IMR-90 (cell line): ENCODE measurements at regions not wholly inside any gene's neighbourhood (a gene's known extent, or its start where the extent isn't known, plus 50 kb on each side); places are given as distances from the start of the nearest gene placed in this dataset.

Experiments
- ATAC-seq: fragments of 200-7000 bp; cut with Tn5 transposase; 2 replicates; pipeline ENCODE4 v1.9.1; 2020; ENCODE audit warnings: low read depth, mild to moderate bottlenecking, moderate library complexity
- BruUV-seq: library from RNA; stranded (reverse); fragments of 400-500 nt; replicated peaks from 2 replicates; lab custom pipeline; 2021; lab: Mats Ljungman, UMichigan
- CTCF ChIA-PET: fragments of 300-600 bp; formaldehyde crosslinking; extraction: SDS; loops from one replicate; lab custom pipeline; 2021; ENCODE audit warnings: antibody characterized with exemption; lab: Yijun Ruan, JAX
- POLR2A ChIA-PET: fragments of 300-600 bp; sonication (Branson Sonifier 250); formaldehyde crosslinking; loops from one replicate; lab custom pipeline; 2022; ENCODE audit warnings: antibody characterized with exemption; ENCODE audit not compliant: unreplicated experiment; lab: Charles Lee
- DNase-seq: peaks from one replicate; pipeline ENCODE4 v3.0.0; 2013
- H2AFZ ChIP-seq: replicated peaks from 2 replicates; pipeline ENCODE3; 2013; ENCODE audit warnings: low read length, mild to moderate bottlenecking; ENCODE audit not compliant: poor library complexity
- H2AK5ac ChIP-seq: 2 replicates; pipeline ENCODE4 v1.6.1; 2013; ENCODE audit warnings: low read depth, low read length, inconsistent platforms
- H2AK9ac ChIP-seq: replicated peaks from 2 replicates; pipeline ENCODE3; 2013; ENCODE audit warnings: mild to moderate bottlenecking, low read depth, low read length, moderate library complexity; ENCODE audit not compliant: poor library complexity
- H2BK120ac ChIP-seq: 2 replicates; pipeline ENCODE4 v1.6.1; 2013; ENCODE audit warnings: low read depth, low read length, inconsistent platforms
- H2BK15ac ChIP-seq: 3 replicates; pipeline ENCODE4 v1.6.1; 2013; ENCODE audit warnings: low read depth, low read length, inconsistent platforms
- H2BK20ac ChIP-seq: 2 replicates; pipeline ENCODE4 v1.6.1; 2013; ENCODE audit warnings: low read depth, mild to moderate bottlenecking, inconsistent platforms, low read length, moderate library complexity
- H2BK5ac ChIP-seq: 2 replicates; pipeline ENCODE4 v1.6.1; 2013; ENCODE audit warnings: mild to moderate bottlenecking, low read depth, low read length, inconsistent platforms; ENCODE audit not compliant: poor library complexity, severe bottlenecking
- H3K14ac ChIP-seq: replicated peaks from 2 replicates; pipeline ENCODE4 v1.6.1; 2013; ENCODE audit warnings: low read depth, low read length, inconsistent platforms
- H3K18ac ChIP-seq: 2 replicates; pipeline ENCODE4 v1.6.1; 2013; ENCODE audit warnings: low read depth, low read length, control low read depth
- H3K23ac ChIP-seq: 2 replicates; pipeline ENCODE4 v1.6.1; 2013; ENCODE audit warnings: low read depth, low read length, inconsistent platforms
- H3K27ac ChIP-seq: 2 replicates; pipeline ENCODE4 v1.5.1; 2013; ENCODE audit warnings: mild to moderate bottlenecking, control low read depth, low read length; ENCODE audit not compliant: insufficient read depth
- H3K27me3 ChIP-seq: 2 replicates; pipeline ENCODE4 v1.6.1; 2013; ENCODE audit warnings: low read length; ENCODE audit not compliant: control insufficient read depth, insufficient read depth
- H3K36me3 ChIP-seq: 2 replicates; pipeline ENCODE4 v1.6.1; 2013; ENCODE audit warnings: low read length, mixed read lengths; ENCODE audit not compliant: control insufficient read depth, insufficient read depth
- H3K4ac ChIP-seq: 2 replicates; pipeline ENCODE4 v1.6.1; 2013; ENCODE audit warnings: low read depth, low read length, inconsistent platforms
- H3K4me1 ChIP-seq: 2 replicates; pipeline ENCODE4 v1.6.1; 2013; ENCODE audit warnings: low read length, mixed read lengths; ENCODE audit not compliant: control insufficient read depth, insufficient read depth
- H3K4me2 ChIP-seq: 2 replicates; pipeline ENCODE4 v1.6.1; 2013; ENCODE audit warnings: low read depth, mild to moderate bottlenecking, control low read depth, low read length, moderate library complexity
- H3K4me3 ChIP-seq: 2 replicates; pipeline ENCODE4 v1.5.1; 2013; ENCODE audit warnings: low read depth, mild to moderate bottlenecking, control low read depth, low read length, moderate library complexity; ENCODE audit not compliant: insufficient read depth
- H3K56ac ChIP-seq: 2 replicates; pipeline ENCODE4 v1.6.1; 2013; ENCODE audit warnings: low read length, inconsistent platforms; ENCODE audit not compliant: insufficient read depth; ENCODE audit errors: extremely low read depth
- H3K79me1 ChIP-seq, 2 experiments: 2 replicates each; pipeline ENCODE4 v1.6.1; 2013; ENCODE audit warnings: low read length in 2 of 2, inconsistent platforms in 1 of 2, low read depth in 1 of 2
- H3K9ac ChIP-seq: 2 replicates; pipeline ENCODE4 v1.6.1; 2013; ENCODE audit warnings: low read depth, low read length, control low read depth
- H3K9me1 ChIP-seq: 2 replicates; pipeline ENCODE4 v1.6.1; 2013; ENCODE audit warnings: low read length, inconsistent platforms; ENCODE audit not compliant: insufficient read depth
- H3K9me3 ChIP-seq: 2 replicates; pipeline ENCODE4 v1.6.1; 2013; ENCODE audit warnings: low read length; ENCODE audit not compliant: control insufficient read depth, insufficient read depth
- H4K20me1 ChIP-seq: 2 replicates; pipeline ENCODE4 v1.6.1; 2013; ENCODE audit warnings: low read length, inconsistent platforms; ENCODE audit not compliant: insufficient read depth
- H4K5ac ChIP-seq: 2 replicates; pipeline ENCODE4 v1.6.1; 2013; ENCODE audit warnings: mild to moderate bottlenecking, low read depth, low read length, control low read depth
- H4K8ac ChIP-seq, 2 experiments: 2 replicates each; pipeline ENCODE4 v1.6.1; 2013; ENCODE audit warnings: low read depth in 2 of 2, low read length in 2 of 2, control low read depth in 1 of 2, inconsistent platforms in 1 of 2
- H4K91ac ChIP-seq: 2 replicates; pipeline ENCODE4 v1.6.1; 2013; ENCODE audit warnings: low read depth, low read length, inconsistent platforms; ENCODE audit not compliant: insufficient read depth
- BHLHE40 ChIP-seq: fragments of 150-350 bp; IDR thresholded peaks from 2 replicates; pipeline ENCODE4 v1.6.1; 2016; ENCODE audit warnings: mild to moderate bottlenecking, low read depth, low read length
- CEBPB ChIP-seq: IDR thresholded peaks from 2 replicates; pipeline ENCODE4 v1.6.1; 2012; ENCODE audit warnings: low read depth, low read length, improper control_type of control experiment
- ELK1 ChIP-seq: fragments of 150-350 bp; IDR thresholded peaks from 2 replicates; pipeline ENCODE4 v1.6.1; 2016; ENCODE audit warnings: low read depth, mild to moderate bottlenecking, low read length, moderate library complexity, borderline replicate concordance
- FOS ChIP-seq: fragments of 150-350 bp; IDR thresholded peaks from 2 replicates; pipeline ENCODE4 v1.6.1; 2016; ENCODE audit warnings: low read depth, low read length
- MAFK ChIP-seq: IDR thresholded peaks from 2 replicates; pipeline ENCODE4 v1.6.1; 2012; ENCODE audit warnings: low read depth, low read length, improper control_type of control experiment
- MXI1 ChIP-seq: IDR thresholded peaks from 2 replicates; pipeline ENCODE4 v1.6.1; 2012; ENCODE audit warnings: low read depth, mild to moderate bottlenecking, low read length, moderate library complexity, borderline replicate concordance
- NFE2L2 ChIP-seq: fragments of 150-350 bp; IDR thresholded peaks from 2 replicates; pipeline ENCODE4 v1.6.1; 2016; ENCODE audit warnings: low read depth, mild to moderate bottlenecking, low read length
- POLR2A ChIP-seq: IDR thresholded peaks from 2 replicates; pipeline ENCODE4 v1.6.1; 2012; ENCODE audit warnings: mild to moderate bottlenecking, low read depth, low read length
- RAD21 ChIP-seq: IDR thresholded peaks from 2 replicates; pipeline ENCODE4 v1.6.1; 2012; ENCODE audit warnings: low read length, improper control_type of control experiment
- RCOR1 ChIP-seq: IDR thresholded peaks from 2 replicates; pipeline ENCODE4 v1.6.1; 2012; ENCODE audit warnings: mild to moderate bottlenecking, low read length, improper control_type of control experiment; ENCODE audit not compliant: insufficient replicate concordance
- RFX5 ChIP-seq: IDR thresholded peaks from 2 replicates; pipeline ENCODE4 v1.8.0; 2012; ENCODE audit warnings: low read depth, mild to moderate bottlenecking, low read length, moderate library complexity
- SMC3 ChIP-seq: fragments of 150-350 bp; IDR thresholded peaks from 2 replicates; pipeline ENCODE4 v1.6.1; 2016; ENCODE audit warnings: low read depth, mild to moderate bottlenecking, antibody characterized with exemption, low read length, moderate library complexity
- WGBS, 2 experiments: methylation state at CpG; one replicate each; pipeline versions ENCODE4 v1.1.5 to v1.1.7; 2013; ENCODE audit warnings: missing lambda C conversion rate in 2 of 2; ENCODE audit not compliant: insufficient read length in 1 of 2; ENCODE audit errors: extremely low coverage in 2 of 2; 5-methylcytosine and 5-hydroxymethylcytosine counted together
- dilution Hi-C: fragments of 300-500 bp; cut with HindIII; formaldehyde crosslinking; loops from one replicate; pipeline ENCODE4 v1.14.3; 2018; ENCODE audit warnings: low sequenced_read_pairs; ENCODE audit not compliant: unreplicated experiment
- in situ Hi-C: fragments of 300-500 bp; cut with MboI; formaldehyde crosslinking; loops from 3 replicates; pipeline ENCODE4 v1.14.3; 2019; ENCODE audit warnings: low sequenced_read_pairs, inconsistent platforms, mixed read lengths
- intact Hi-C: fragments of 100-400 bp; cut with micrococcal nuclease; formaldehyde crosslinking; loops from 2 replicates; pipeline ENCODE4 v1.10.0; 2022
- TF ChIP-seq, protein P1 (sequence below): conservative IDR thresholded peaks from 2 replicates; pipeline ENCODE4 v1.5.1; 2012; ENCODE audit warnings: mild to moderate bottlenecking, low read depth, low read length, improper control_type of control experiment
- TF ChIP-seq, protein P2 (sequence below): fragments of 150-350 bp; IDR thresholded peaks from 2 replicates; pipeline ENCODE4 v1.6.1; 2017; ENCODE audit warnings: mild to moderate bottlenecking, antibody characterized with exemption, low read length, low read depth

DNA sequence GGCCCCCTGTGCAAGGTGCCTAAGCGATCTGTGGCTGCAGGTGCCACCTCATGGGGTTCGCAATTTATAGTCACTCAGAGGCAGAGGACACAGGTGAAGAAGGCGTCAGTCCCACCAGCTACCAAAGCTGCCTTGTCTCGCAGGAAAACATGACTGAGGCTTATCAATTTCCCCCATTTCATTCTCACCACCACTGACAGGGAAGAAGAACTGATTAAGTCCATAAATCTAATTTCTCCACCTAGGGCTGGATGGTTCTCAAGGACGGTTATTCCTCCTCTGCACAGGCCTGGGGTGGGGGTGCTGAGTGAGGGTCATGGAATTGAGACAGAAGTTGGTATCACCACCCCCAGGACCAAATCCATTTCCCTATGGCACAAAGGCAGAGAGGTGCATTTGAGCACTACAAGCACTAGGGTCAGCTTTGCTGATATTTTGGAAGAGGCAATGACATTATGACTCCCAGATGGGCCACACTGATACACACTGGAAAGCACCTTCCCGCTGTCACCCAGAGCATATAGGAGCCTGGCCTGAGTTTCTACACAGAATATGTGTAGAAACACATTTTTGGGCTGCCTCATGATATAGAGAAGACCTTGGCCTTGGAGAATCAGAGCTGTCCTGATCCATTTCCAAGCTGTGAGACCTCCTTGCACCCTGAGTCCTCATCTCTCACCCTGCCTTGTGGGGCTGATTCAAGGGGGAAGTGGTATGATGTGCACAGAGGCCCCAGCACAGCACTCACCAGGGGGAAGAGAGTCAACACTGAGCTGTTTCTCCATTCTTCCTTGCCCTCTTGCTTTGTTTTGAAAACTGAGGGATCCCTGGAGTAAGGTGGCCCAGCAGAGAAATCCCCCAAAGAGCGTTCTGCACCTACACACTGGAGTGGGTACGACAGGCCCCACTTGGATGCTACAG lies 59.4 kb downstream of the PITPNM2 start:
- ChIA-PET POLR2A (no interaction called here), CTCF (no interaction called here)
- dilution Hi-C loops = no loop called here
- no peak for TF ChIP-seq BHLHE40
- TF ChIP-seq POLR2A = no peak
- TF ChIP-seq RAD21 = no peak
- TF ChIP-seq MAFK = no peak
- no peak for TF ChIP-seq NFE2L2
- no peak for TF ChIP-seq RFX5
- TF ChIP-seq, protein P1, sequence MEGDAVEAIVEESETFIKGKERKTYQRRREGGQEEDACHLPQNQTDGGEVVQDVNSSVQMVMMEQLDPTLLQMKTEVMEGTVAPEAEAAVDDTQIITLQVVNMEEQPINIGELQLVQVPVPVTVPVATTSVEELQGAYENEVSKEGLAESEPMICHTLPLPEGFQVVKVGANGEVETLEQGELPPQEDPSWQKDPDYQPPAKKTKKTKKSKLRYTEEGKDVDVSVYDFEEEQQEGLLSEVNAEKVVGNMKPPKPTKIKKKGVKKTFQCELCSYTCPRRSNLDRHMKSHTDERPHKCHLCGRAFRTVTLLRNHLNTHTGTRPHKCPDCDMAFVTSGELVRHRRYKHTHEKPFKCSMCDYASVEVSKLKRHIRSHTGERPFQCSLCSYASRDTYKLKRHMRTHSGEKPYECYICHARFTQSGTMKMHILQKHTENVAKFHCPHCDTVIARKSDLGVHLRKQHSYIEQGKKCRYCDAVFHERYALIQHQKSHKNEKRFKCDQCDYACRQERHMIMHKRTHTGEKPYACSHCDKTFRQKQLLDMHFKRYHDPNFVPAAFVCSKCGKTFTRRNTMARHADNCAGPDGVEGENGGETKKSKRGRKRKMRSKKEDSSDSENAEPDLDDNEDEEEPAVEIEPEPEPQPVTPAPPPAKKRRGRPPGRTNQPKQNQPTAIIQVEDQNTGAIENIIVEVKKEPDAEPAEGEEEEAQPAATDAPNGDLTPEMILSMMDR = no peak
- no peak for TF ChIP-seq CEBPB
- no peak for TF ChIP-seq ELK1
- TF ChIP-seq, protein P2, sequence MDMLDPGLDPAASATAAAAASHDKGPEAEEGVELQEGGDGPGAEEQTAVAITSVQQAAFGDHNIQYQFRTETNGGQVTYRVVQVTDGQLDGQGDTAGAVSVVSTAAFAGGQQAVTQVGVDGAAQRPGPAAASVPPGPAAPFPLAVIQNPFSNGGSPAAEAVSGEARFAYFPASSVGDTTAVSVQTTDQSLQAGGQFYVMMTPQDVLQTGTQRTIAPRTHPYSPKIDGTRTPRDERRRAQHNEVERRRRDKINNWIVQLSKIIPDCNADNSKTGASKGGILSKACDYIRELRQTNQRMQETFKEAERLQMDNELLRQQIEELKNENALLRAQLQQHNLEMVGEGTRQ = no peak
- no peak for TF ChIP-seq FOS
- TF ChIP-seq MXI1 = no peak
- TF ChIP-seq RCOR1 = no peak
- no peak for TF ChIP-seq SMC3

More for the DNA sequence above, 59.4 kb downstream of the PITPNM2 start:
- H2BK15ac ChIP-seq = no peak overlapping the region; the same call in 2 of the 3 replicates
- H4K20me1 ChIP-seq = peaks cover 22% of the 10 kb centered on the region
- no TSS peak for BruUV-seq
- no peak overlapping the region for H2AK9ac ChIP-seq
- DNase-seq (no peak), ATAC-seq (no peak)
- H3K9ac ChIP-seq = no peak overlapping the region
- intact Hi-C loops (no loop called here), in situ Hi-C loops (no loop called here)
- no peak overlapping the region for H3K18ac ChIP-seq
- peaks cover 37% of the 10 kb centered on the region for H3K4me1 ChIP-seq
- H4K5ac ChIP-seq = no peak overlapping the region
- H3K79me1 ChIP-seq = peaks cover 7 to 47% of the 10 kb centered on the region in 2 experiments
- peak overlapping the region; percentile 83; the same call in 1 of the 2 replicates for H2AK5ac ChIP-seq
- no peaks in the 10 kb centered on the region; the same call in 1 of the 2 replicates for H3K36me3 ChIP-seq
- WGBS, 2 experiments = 97% methylated on average over 4 of the region's 8 CpGs; no CpG with 5 or more reads in 1 of the 2 experiments
- no peak overlapping the region for H3K4me3 ChIP-seq
- H3K4ac ChIP-seq = peak overlapping the region; percentile 19; the same call in 1 of the 2 replicates
- H3K4me2 ChIP-seq = no peak overlapping the region
- peaks cover 40% of the 10 kb centered on the region for H3K9me1 ChIP-seq
- no peaks in the 10 kb centered on the region; the same call in 1 of the 2 replicates for H3K27me3 ChIP-seq
- H3K27ac ChIP-seq = no peak overlapping the region; the same call in 1 of the 2 replicates
- no peak overlapping the region for H2BK120ac ChIP-seq
- H2AFZ ChIP-seq = no peak overlapping the region
- H3K14ac ChIP-seq = no peak overlapping the region; the same call in 1 of the 2 replicates
- no peak overlapping the region for H2BK5ac ChIP-seq
- H2BK20ac ChIP-seq = no peak overlapping the region
- peaks cover 6% of the 10 kb centered on the region for H3K9me3 ChIP-seq
- no peak overlapping the region for H3K56ac ChIP-seq
- H4K91ac ChIP-seq = no peak overlapping the region
- H3K23ac ChIP-seq = no peak overlapping the region
- H4K8ac ChIP-seq = no peak overlapping the region
